NOMO-1 treated with DMSO at 0.1 percent for 48 hours (cell line): ENCODE measurements at regions not wholly inside any gene's neighbourhood (a gene's known extent, or its start where the extent isn't known, plus 50 kb on each side); places are given as distances from the start of the nearest gene placed in this dataset.

Experiments used
- DNase-seq: peaks from one replicate; lab custom pipeline; 2025; ENCODE audit not compliant: unreplicated experiment; lab: John Stamatoyannopoulos, UW

DNA sequence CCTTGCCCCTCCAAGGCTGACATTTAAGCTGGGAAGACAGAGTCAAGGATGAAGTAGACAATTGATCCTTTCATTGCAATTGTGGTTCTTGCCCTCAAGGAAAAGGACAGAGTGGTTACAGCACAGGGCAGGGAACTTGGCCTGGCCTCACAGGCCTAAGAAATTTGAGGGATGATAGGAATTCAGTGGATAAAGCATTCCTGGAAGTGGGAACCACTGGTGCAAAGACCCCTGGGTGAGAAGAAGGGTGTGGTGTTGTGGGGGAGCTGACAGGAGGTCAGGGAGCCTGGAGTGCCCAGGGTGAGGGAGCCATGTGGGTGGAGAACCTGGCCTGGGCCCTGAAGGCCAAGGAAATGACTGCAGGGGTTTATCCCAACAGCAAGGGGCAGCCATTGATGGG lies 287.4 kb downstream of the UACA start:
- DNase-seq = no peak

DNA sequence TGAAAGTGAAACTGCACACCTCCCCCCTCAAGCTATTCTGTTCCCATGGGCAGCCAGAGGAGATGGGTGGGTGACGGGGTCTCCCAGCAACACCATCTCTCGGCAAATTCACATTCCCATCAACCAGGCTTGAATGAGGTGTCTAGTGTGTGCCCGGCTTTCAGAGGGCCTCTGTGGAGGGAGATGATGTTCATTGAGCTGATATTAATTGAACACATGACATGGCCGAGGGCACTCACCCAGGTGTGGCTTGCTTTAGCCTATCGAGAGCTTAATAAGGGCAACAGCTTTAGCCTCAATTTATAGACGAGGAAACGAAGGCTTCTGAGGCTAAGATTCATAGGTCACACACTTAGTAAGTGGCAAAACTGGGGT lies 288.0 kb downstream of the UACA start:
- no peak for DNase-seq

DNA sequence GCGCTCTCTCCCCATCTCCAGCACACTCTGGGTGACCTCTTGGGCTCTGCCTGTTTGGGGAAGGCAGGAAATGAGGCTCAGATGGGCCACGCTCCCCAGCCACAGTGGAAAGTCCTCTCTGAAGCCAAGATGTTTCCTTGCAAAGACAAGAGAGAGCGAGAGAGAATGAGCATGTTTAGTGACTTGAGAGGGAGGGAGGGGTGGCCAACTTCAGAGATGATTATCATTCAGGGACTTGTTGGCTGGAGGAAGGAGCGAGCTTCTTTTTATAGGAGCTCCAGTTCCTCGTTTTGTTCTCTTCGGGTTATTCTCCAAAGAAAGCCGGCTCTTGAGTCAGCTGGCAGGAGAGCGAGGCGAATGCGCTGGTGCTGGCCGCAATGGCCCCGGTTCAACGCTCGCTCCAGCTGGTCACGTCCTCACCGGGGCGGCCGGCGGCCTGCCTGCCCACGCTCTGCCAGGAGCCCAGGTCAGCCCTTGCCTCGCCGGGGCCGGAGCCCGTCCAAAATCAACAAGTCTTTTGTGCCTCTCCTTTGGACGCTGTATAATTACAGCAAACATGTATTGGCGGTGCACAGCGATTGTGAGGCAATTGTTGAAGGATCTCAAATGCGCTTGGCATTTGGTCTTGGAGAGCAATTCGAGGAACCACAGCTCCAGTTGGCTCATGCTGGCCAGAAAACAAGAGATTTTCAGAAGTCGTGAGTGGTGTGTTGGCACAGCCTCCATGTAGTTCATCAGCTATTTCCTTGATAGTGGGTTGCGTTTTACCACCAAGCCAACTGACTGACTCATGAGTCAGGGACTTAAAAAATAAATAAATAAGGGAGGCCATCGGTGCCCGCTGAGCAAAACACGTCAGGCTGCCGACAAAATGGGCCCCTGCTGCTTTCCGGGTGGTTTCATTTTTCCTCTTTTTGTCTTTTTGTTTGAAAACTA lies 288.6 kb downstream of the UACA start:
- peak; percentile 78 for DNase-seq

DNA sequence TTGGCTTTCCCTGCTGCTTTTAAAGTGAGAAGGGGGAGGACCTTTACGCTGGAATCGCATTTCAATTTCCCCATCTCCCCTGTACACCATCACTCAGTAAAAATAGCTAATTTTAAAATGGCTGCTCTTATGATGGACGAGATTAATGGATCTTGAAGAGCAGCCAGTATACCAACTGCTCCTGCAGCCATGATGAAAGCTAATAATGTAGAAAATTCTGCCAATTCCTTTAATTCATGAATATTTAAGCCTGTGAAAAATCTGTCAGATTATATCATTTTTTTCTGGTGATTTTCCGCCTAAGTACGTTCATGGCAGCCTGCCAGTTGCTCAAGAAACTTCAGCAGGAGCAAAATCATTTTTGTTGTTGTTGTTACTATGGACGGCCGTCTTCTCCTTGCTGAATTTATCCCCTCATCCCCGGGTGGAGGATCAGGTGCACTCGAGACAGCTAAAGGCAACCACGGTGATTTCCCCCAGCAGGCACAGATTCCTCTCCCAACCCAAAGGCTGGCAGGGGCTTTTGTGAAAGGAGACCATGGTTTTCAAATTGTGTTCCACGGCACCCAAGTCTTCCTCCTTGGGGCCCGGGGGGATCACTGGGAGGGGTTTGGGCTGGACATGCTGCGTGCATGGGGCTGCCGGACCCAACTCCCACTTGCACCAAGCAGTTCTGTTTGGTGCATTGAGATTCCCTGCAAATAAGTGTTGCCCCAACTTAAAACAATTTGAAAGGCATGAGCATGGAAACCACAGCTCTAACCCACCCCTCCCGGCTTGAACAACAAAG lies 289.6 kb downstream of the UACA start:
- DNase-seq = no peak

DNA sequence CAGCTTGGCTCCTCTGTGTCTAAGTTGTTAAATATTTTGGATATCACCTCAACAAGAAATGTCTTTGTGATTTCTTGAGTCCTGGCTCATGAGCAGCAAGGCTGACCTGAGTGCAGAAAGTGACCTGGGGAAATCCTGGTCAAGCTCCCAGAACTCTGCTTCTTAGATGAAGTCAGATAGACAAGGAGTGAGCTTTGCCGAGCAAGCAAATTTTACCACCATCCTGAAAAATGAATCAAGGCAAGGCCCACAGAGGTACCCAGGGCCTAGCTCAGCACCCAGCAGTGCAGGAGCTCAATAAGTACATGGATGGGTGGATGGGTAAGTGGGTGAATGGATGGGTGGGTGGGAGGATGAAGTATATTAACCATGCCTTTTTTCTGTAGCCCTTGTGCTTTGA lies 291.8 kb downstream of the UACA start:
- no peak for DNase-seq

DNA sequence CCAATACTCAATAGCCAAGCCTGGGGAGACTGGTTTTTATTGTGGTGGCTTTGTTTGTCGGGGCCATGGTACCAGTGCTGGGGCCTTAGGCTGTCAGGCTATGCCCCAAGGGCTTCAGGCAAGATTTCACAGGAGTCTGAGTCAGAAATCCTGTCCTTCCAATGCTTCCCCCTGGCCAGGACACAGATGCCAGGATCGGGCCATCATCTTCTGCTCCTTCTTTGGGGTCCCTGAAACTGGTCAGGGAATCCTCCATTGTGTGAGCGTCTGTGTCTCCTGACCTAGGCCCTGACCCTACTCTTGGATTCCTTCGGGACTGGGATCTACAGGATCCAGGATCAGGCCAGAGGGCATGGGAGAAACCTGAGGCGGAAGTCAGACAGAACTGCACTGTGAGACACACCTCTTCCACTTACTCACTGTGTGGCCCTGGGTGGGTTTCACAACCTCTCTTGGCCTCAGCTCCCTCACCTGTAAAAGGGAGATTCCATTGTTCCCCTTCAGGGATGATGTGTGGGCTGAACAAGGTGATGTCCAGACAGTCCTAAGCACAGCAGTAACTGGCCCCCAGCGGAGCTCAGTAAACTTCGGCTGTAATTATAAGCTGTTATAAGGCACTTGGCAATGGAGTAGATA lies 292.7 kb downstream of the UACA start:
- no peak for DNase-seq

DNA sequence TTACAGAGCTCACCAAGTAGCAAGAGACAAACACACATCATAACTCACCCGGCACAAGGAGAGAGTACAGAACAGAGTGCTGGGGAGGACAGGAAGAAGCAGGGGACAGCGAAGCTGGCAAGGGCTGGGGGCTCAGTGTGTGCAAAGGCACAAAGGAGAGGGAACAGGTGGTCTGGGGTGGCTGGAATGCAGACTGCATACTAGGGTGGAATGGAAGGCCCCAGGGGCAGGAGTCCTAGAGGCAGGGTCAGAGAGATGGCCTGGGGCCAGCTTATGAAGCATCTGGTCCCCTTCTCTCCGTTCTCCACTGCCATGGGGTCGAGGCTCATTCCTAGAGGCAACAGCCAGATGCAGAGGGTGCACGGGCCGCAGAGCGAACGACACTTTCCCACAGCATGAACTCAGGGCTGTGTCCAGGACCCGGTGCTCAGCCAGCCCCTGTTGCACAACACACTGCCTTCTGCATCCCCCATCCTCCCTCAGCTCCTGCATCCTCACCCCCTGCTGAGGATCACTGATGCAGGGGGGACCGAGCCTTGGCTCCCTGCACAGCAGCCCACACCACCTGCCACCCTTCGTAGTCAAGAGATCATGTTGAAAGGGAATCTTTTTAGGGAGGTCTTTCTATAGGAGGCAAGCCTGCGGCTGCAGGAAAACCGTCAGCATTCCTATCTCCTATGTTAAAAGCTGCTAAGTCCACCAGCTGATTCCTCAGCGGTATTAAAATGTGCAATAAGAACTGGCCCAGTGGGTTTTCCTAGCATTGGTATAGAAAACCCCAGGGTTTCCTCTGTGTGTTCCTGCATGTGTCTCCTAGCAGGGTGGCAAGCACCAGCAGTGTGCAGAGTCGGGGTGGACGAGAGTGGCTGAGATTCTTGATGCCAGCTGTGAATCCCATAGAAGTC lies 293.5 kb downstream of the UACA start:
- DNase-seq = no peak

DNA sequence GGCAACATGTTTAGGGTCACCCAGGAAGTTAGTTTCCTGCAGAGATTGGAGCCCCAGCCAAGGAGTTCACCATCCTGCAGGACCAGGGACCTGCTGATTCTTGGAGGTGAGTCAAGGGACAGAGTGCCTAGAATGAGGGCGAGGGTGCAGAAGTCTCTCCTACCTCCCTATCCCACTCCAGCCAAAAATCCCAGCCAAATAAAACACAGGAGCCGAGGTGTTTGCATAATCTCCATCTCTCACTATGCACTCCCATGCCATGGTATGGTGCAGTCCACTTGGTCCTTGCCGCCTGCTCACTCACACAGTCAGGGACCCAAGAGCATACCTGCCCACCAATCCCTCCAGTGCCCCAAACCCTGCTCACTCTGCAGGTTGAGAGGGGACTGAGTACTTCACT lies 294.2 kb downstream of the UACA start:
- no peak for DNase-seq

DNA sequence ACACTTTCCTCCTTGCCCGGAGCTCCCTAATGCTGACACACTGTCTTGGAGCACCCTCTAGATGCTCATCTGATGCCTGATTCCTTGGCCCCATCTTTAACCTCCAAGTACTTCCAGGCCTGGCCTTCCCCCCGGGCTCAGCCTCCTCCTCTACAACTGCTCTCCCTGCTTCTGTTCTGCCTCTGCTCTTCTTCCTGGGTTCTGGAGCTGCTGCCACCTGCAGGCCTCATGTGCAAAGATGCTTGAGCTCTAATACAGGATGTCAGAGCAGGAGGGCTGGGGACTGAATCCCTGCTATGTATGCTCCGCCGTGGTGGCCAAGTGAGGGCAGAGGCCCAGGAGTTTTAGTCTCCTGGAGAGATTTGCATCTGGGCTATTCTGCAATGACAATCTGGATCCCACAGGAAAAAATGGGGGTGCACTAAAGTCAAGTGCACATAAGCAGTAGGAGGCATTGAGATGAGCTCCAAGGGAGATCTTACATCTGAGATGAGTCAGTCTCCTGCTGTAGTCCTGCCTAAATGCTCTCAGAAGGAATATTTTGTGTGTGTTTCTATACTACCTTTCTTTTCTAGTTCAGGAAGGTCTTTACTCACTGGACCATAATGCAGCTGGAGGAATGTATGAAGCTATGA lies 296.3 kb downstream of the UACA start:
- peak; percentile 44 for DNase-seq

DNA sequence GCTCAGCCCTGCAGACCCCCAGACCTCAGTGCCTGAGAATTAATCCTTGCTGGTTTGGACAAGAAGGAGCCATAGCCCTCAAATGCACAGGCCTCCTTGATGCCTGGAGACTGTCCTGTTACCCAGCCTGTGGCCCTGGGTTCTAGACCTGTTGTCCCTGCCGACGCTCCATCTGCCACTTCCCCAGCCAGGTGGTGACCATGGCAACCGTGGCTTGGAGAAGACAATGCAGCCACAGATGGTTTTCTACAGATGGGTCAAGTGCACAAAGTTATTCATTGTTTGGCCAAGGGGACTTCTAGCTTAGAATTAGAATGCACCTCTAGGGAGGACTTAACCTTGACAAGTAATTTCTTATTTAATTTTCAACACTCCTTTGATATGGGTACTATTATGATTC lies 297.1 kb downstream of the UACA start:
- DNase-seq = no peak

DNA sequence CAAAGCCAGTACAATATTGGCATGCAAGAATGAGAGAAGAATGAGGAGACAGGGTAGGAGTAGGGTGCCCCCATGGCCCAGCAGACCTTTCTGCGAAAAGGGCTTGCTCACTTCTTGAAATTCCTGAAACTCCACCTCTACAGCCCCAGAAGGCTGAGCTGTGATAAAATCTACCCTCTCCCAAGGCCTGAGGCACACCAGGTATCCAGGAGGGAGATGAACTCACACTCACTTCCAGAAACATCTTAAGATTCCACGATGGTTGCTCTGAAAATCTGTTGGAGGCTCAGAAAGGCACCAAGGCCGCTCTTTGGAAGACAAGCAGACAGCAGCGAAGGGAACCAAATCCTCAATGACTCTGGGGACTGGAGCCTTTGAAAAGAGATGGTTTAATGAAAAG lies 297.5 kb downstream of the UACA start:
- no peak for DNase-seq

DNA sequence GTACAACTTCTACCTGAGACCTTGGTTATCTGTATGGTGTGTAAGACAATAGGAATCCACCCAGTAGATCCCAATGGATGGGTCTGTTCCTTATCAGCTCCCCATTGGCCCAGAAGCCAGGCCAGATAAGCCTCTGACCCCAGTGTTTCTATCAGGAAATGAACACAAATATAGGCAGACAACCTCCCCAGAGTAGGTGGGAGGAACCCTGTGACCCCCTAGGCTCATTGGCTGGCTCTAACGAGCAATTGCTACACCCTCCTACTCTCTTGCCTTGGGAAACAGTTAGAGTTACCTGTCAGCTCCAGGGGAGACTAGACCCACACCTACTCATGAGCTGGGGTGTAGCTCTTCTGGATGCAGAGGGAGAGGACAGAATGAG lies 299.9 kb downstream of the UACA start:
- DNase-seq = peak; percentile 75

DNA sequence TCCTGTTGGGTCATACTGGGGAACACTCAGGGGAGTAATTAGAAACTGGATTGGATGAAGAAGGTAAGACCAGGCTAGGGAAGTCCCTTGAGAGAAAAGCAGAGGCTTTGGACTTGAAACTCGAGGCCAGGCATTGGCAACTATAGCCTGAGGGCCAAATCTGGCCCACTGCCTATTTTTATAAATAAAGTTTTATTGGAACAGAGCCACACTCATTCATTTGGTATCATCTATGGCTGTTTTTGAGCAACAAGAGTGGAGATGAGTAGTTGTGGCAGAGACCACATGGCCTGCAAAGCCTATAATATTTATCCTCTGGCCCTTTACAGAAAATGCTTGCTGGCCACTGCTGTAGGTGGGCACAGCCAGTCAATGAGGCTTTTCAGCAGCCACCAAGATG lies 301.4 kb downstream of the UACA start:
- no peak for DNase-seq

DNA sequence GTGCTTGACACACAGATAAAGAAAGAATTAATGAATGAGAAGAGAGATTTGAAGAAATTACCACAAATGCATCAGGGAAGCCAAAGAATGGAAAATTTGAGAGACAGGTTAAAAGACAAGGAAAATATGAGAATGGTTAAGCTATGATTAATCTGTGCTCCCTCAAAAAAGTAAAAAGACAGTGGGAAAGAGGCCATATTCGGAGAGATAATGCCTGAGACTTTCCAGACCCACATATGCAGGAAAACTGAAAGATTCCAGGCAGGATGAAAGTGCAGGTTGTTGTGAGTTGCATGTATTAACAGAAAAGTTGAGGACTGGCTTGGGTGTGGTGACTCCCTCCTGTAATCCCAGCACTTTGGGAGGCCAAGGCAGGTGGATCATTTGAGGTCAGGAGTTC lies 302.3 kb downstream of the UACA start:
- DNase-seq = no peak

DNA sequence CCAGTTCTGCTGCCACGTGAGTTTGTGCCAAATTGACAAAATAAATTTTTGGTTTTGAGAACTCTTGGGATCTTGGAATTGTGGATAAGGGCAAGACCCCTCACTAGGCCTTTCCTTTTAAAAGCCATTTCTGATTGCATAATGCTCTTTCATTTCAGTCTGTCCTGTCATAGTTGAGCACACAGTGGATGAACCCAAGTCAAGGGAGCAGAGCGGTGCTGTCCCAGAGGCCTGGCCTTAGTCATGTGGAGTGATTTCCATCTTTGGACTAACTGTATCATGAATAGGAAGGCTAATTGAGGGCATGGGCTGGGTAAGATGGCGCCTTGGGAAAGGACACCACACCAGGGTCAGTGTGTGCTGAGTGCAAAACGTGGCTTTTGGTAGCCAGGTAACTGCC lies 304.0 kb downstream of the UACA start:
- no peak for DNase-seq

DNA sequence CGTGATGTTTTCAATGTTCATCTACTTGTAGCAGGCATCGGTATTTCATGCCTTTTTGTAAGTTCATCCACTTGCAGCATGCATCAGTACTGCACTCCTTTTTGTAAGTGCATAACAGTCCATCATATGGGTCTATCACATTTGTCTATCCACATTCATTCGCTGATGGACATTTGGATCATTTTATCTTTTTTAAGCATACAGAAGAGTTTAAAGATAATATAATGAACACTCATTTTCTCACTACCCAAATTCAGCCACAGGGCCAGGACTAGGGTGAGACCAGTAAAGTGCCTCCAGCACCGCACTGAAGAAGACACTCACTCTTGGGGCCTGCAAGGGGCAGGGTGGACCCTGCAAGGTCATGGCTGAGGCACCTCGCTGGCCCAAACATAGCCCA lies 309.6 kb downstream of the UACA start:
- no peak for DNase-seq

DNA sequence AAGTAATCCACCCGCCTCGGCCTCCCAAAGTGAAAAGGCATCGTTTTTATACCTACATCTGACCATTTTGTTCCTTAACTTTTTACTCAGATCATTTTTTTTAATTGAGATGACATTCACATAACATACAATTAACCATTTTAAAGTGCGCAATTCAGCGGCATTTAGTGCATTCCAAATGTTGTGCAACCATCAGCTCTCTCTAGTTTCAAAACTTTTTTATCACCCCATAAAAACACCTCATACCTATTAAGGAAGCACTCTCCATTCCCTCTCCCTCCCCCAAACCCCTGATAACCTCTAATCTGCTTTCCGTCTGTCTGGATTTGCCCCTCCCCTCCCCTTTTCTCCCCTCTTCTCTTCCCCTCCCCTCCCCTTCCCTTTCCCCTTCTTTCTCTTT lies 310.1 kb downstream of the UACA start:
- DNase-seq = peak; percentile 68

DNA sequence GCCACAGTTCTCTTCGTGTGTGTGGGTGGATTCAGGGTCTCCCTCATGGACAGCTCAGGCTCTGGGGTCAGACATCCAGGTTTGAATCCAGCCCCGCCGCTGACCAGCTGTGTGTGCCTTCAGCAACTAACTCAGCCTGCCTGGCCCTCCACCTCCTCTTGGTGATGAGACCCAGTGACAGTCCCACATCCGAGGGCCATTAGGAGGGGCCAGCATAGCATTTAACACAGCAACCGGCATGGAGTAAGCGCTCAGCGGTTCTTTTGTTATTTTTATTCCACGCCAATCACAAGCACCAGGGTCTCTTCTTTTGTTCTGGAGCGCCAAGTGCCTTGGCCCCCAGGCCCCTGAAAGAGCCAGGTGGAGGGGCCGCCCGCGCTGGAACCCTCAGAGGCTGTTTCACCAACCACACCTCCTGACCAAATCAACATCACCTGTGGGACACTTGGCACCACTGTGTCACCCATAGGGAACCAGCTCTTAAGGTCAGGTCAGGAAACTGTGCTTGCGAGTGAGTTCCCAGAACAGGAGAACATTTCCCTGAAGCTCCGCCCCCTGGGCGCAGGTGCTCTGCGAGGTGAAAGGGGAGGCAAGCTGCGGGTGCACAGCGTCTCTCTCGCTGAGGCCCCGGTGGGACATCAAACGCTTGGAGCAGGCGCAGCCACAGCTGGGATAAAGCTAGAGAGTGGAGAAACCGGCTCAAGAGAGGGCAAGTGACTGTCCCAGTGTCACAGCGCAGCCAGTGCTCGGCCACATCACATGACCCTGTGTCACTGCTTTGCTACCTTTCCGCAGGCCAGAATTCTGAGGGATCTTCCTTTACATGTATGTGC lies 311.3 kb downstream of the UACA start:
- no peak for DNase-seq

DNA sequence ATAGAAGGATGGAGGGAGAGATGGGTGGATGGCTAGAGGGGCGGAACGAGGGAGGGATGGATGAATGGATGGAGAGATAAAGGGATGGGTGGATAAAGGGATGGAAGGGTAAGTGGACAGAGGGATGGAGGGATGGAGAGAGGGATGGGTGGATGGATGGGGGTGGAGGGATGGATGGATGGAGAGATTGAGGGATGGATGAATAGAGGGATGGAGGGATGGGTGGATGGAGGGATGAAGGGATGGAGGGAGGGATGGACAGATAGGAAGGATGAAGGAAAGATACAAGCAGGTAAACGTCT lies 313.3 kb downstream of the UACA start:
- no peak for DNase-seq
